Thyroid gland (tissue), 4 donors: ENCODE measurements at regions not wholly inside any gene's neighbourhood (a gene's known extent, or its start where the extent isn't known, plus 50 kb on each side); places are given as distances from the start of the nearest gene placed in this dataset.

Source experiments
- CTCF ChIP-seq, 6 experiments: fragments of 200-600 bp in 3 of 6; fragments of 450-650 bp in 3 of 6; sonication (generic) in 3 of 6; IDR thresholded peaks; one replicate each; pipeline ENCODE4 v1.5.1; 2016 to 2019; ENCODE audit warnings: antibody characterized with exemption in 6 of 6, mild to moderate bottlenecking in 2 of 6, inconsistent platforms in 1 of 6, moderate library complexity in 1 of 6
- POLR2A ChIP-seq, 2 donors: fragments of 450-650 bp; IDR thresholded peaks; one replicate each; pipeline ENCODE4 v1.6.1; 2017; ENCODE audit warnings: antibody characterized with exemption in 2 of 2, mild to moderate bottlenecking in 2 of 2, moderate library complexity in 1 of 2

- TF ChIP-seq CTCF (IDR thresholded peaks at IDR 0.05) (no peak), POLR2A (IDR thresholded peaks at IDR 0.05) (no peak)
These were observed 253.8 kb downstream of the BCAT1 start for GRCh38 chr12:24695103-24695502.
